ENCODE measurements at regions not wholly inside any gene's neighbourhood (a gene's known extent, or its start where the extent isn't known, plus 50 kb on each side); places are given as distances from the start of the nearest gene placed in this dataset.

DNA sequence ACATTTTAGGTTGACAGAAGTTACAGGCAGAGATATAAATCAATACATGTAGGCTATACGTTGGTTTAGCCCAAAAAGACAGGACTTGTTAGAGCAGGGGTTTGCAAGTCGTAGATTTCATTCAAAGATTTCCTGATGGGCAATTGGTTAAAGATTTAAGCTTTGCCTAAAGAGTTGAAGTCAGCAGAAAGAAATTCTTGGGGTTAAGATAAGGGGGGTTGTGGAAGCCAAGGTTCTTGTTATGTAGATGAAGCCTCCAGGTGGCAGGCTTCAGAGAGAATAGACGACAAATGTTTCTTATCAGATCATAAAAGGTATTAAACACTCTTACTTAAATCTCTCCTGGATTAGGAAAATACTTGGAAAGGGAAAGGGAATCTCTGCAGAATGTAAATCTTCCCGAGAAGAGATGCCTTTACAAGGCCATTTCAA lies 510.8 kb downstream of the TMTC2 start:
- no peak for ATAC-seq
- TF ChIP-seq, protein P1, sequence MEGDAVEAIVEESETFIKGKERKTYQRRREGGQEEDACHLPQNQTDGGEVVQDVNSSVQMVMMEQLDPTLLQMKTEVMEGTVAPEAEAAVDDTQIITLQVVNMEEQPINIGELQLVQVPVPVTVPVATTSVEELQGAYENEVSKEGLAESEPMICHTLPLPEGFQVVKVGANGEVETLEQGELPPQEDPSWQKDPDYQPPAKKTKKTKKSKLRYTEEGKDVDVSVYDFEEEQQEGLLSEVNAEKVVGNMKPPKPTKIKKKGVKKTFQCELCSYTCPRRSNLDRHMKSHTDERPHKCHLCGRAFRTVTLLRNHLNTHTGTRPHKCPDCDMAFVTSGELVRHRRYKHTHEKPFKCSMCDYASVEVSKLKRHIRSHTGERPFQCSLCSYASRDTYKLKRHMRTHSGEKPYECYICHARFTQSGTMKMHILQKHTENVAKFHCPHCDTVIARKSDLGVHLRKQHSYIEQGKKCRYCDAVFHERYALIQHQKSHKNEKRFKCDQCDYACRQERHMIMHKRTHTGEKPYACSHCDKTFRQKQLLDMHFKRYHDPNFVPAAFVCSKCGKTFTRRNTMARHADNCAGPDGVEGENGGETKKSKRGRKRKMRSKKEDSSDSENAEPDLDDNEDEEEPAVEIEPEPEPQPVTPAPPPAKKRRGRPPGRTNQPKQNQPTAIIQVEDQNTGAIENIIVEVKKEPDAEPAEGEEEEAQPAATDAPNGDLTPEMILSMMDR (IDR thresholded peaks at IDR 0.05): no peak

DNA sequence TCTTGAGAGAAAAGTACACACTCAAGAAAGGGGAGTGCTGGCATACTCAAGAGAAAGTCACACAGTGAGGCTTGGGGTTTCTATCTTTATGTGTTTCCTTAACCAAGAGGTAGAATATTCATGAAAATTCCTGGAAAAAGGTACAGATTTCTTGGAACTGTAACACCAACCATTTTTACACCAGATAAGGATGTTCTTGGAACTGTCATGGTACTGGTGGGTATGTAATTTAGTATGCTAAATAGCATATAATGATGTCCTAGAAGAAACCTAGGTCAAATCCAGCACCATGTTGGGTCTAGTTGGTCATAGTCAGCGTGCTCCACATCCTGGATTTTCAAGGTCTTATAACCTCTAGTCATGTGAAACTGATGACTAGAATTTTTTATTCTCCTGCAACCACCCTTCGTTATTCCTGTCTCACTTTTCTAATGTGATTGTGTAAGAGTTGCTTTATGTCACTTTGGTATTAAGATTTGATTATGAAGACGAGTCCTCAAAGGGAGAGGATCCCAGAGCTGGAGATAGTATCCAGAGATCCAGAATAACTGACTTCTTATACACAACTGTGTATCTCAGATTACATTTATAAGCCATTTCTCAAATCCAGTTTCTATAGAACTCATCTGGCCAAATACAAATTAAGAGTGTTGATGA lies 510.1 kb downstream of the TMTC2 start:
- H3K36me3 ChIP-seq (ENCODE audit: control insufficient read depth, insufficient read depth, low read length): no peaks in the 10 kb centered on the region
- ATAC-seq: no peak
- Mint-ChIP-seq H3K27me3 (ENCODE audit: low read depth in 2 of 2) (no peaks in the 10 kb centered on the region), H3K27ac (no peak overlapping the region), H3K9me3 (peaks cover 12 to 17% of the 10 kb centered on the region in 2 donors), H3K4me1 (no peaks in the 10 kb centered on the region), H3K4me3 (no peak overlapping the region), H3K36me3 (peaks cover 6% of the 10 kb centered on the region)
- 86% methylated on average over 1 of the region's 3 CpGs for WGBS (ENCODE audit: insufficient coverage)
- no peaks in the 10 kb centered on the region for H3K9me3 ChIP-seq (ENCODE audit: control insufficient read depth, insufficient read depth, low read length)
- no peak for DNase-seq
- no peaks in the 10 kb centered on the region for H3K27me3 ChIP-seq (ENCODE audit: control insufficient read depth, insufficient read depth, low read length)
- no peak overlapping the region for H3K27ac ChIP-seq (ENCODE audit: low read length)
- no peak overlapping the region for H3K4me3 ChIP-seq (ENCODE audit: low read length)
- TF ChIP-seq, protein P1 (IDR thresholded peaks at IDR 0.05): no peak
- intact Hi-C loops (cut with micrococcal nuclease): no loop called here
- no peaks in the 10 kb centered on the region for H3K4me1 ChIP-seq (ENCODE audit: control insufficient read depth, insufficient read depth, low read length)

More for the DNA sequence above, 510.8 kb downstream of the TMTC2 start:
- Histone ChIP-seq H3K27me3 (ENCODE audit: control insufficient read depth, insufficient read depth, low read length) (no peaks in the 10 kb centered on the region), H3K4me3 (ENCODE audit: low read length) (no peak overlapping the region), H3K9me3 (ENCODE audit: control insufficient read depth, insufficient read depth, low read length) (no peaks in the 10 kb centered on the region), H3K27ac (ENCODE audit: low read length) (no peak overlapping the region), H3K36me3 (ENCODE audit: control insufficient read depth, insufficient read depth, low read length) (no peaks in the 10 kb centered on the region), H3K4me1 (ENCODE audit: control insufficient read depth, insufficient read depth, low read length) (no peaks in the 10 kb centered on the region)
- Mint-ChIP-seq H3K36me3 (peaks cover 6% of the 10 kb centered on the region), H3K27ac (no peak overlapping the region), H3K4me1 (no peaks in the 10 kb centered on the region), H3K9me3 (peaks cover 9 to 13% of the 10 kb centered on the region in 2 donors), H3K4me3 (no peak overlapping the region), H3K27me3 (ENCODE audit: low read depth in 2 of 2) (no peaks in the 10 kb centered on the region)
- DNase-seq: no peak
- intact Hi-C loops (cut with micrococcal nuclease): no loop called here
- 47% methylated on average over 2 of the region's 4 CpGs for WGBS (ENCODE audit: insufficient coverage)

DNA sequence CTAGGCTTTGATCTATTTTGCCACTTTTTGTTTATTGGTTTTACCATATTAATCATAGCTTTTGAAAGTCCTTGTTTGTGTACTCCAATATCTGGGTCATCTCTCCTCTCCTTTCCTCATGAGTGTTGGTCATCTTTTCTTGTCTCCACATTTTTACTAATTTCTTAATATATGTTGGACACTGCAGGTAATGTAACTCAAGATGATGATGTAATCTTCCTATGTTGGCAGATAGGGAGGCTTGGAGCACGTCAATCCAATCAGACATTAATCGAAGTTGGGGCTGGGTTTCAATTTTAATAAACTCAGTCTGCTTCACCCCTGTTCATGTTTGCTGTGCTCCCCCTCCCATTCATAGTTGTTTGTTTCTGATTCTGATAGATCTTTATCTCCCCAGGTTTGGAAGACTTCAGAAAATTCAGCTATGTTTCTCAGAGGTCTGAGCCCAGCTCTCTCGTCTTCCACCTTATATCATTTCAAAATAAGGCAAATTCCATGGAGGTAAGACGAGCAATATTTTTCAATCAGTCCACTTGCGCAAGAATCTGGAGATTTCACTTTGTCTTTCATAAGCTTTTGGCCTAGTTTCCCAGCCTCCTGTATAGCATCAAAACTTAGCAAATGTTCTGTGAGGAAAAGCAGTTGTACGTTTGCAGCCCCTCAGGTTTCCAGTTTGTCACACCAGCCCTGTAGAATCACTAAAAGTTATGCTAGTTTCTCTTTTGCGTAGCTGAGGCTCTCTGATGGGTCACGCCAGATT lies 504.1 kb downstream of the TMTC2 start:
- H3K4me1 Mint-ChIP-seq: no peaks in the 10 kb centered on the region
- 87% methylated on average over 6 of the region's 8 CpGs for WGBS (ENCODE audit: insufficient coverage)
- no peaks in the 10 kb centered on the region for H3K36me3 Mint-ChIP-seq
- ATAC-seq: no peak
- Histone ChIP-seq H3K36me3 (ENCODE audit: control insufficient read depth, insufficient read depth, low read length) (no peaks in the 10 kb centered on the region), H3K9me3 (ENCODE audit: control insufficient read depth, insufficient read depth, low read length) (no peaks in the 10 kb centered on the region), H3K4me3 (ENCODE audit: low read length) (no peak overlapping the region), H3K27me3 (ENCODE audit: control insufficient read depth, insufficient read depth, low read length) (no peaks in the 10 kb centered on the region), H3K4me1 (ENCODE audit: control insufficient read depth, insufficient read depth, low read length) (no peaks in the 10 kb centered on the region), H3K27ac (ENCODE audit: low read length) (no peak overlapping the region)
- no peak overlapping the region for H3K4me3 Mint-ChIP-seq
- intact Hi-C loops (cut with micrococcal nuclease): no loop called here
- peaks cover 12 to 19% of the 10 kb centered on the region in 2 donors for H3K9me3 Mint-ChIP-seq
- TF ChIP-seq, protein P1 (IDR thresholded peaks at IDR 0.05): no peak
- no peak overlapping the region for H3K27ac Mint-ChIP-seq
- DNase-seq: no peak
- no peaks in the 10 kb centered on the region for H3K27me3 Mint-ChIP-seq (ENCODE audit: low read depth in 2 of 2)

Measured in natural killer cell (primary cell).